ENCODE measurements at regions not wholly inside any gene's neighbourhood (a gene's known extent, or its start where the extent isn't known, plus 50 kb on each side); places are given as distances from the start of the nearest gene placed in this dataset.

- peaks cover 41% of the 10 kb centered on the region for H3K4me1 Mint-ChIP-seq
- no peak for DNase-seq (ENCODE audit: low read depth, low spot score)
- TF ChIP-seq CTCF (conservative IDR thresholded peaks at IDR 0.05) = no peak
- H3K9me3 Mint-ChIP-seq = no peaks in the 10 kb centered on the region
- no peaks in the 10 kb centered on the region for H3K27me3 Mint-ChIP-seq (ENCODE audit: low read depth)
- peak overlapping the region; percentile 5 for H3K4me3 Mint-ChIP-seq
- H3K27ac Mint-ChIP-seq (ENCODE audit: unreplicated experiment) = no peak overlapping the region
- H3K36me3 Mint-ChIP-seq (ENCODE audit: low read depth) = peaks cover 5% of the 10 kb centered on the region
Observed at GRCh38 chr11:8841899-8842298, 69.1 kb upstream of the AKIP1 start.

DNA sequence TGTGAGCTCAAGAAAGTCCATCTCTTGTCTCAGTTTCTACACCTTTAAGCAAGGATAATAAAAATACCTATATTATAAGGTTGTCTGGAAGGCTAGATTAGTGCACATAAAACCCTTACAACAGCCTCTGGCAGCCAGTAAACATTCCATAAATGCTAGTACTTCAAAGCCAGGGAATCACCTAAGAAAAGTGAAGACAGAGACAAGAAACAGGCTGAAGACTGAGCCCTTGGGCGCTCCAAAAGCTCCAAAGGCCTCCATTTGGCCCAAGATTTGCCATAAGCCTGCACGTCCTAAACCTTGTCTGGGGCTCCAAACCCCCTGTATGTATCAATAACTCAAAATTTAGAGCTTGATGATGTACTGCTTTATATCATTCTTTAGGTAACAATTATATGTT is 52.2 kb upstream of the AKIP1 start:
- no peaks in the 10 kb centered on the region for H3K36me3 Mint-ChIP-seq (ENCODE audit: low read depth)
- H3K27ac Mint-ChIP-seq (ENCODE audit: unreplicated experiment) = no peak overlapping the region
- no peak for DNase-seq (ENCODE audit: low read depth, low spot score)
- peaks cover 12% of the 10 kb centered on the region for H3K4me1 Mint-ChIP-seq
- no peak for TF ChIP-seq CTCF (conservative IDR thresholded peaks at IDR 0.05)
- H3K9me3 Mint-ChIP-seq = peaks cover 5% of the 10 kb centered on the region
- no peaks in the 10 kb centered on the region for H3K27me3 Mint-ChIP-seq (ENCODE audit: low read depth)
- no peak overlapping the region for H3K4me3 Mint-ChIP-seq
